Caco-2 (cell line): ENCODE measurements at regions not wholly inside any gene's neighbourhood (a gene's known extent, or its start where the extent isn't known, plus 50 kb on each side); places are given as distances from the start of the nearest gene placed in this dataset.

Experiments used
- BruUV-seq: library from RNA; stranded (reverse); fragments of 400-500 nt; replicated peaks from 2 replicates; lab custom pipeline; 2021; lab: Mats Ljungman, UMichigan
- CTCF ChIA-PET: fragments of 300-600 bp; sonication (Branson Sonifier 250); formaldehyde crosslinking; loops from one replicate; lab custom pipeline; 2022; ENCODE audit warnings: antibody characterized with exemption; lab: Charles Lee
- POLR2A ChIA-PET: fragments of 300-600 bp; sonication (Branson Sonifier 250); formaldehyde crosslinking; loops from one replicate; lab custom pipeline; 2022; ENCODE audit warnings: antibody characterized with exemption; lab: Charles Lee
- DNase-seq, 2 experiments: peaks; one replicate each; pipeline versions ENCODE4 v3.0.0 to v3.0.0-alpha.2; 2020 to 2022
- H3K27me3 ChIP-seq: replicated peaks from 2 replicates; pipeline ENCODE4 v1.6.0; 2011; ENCODE audit warnings: low read length; ENCODE audit not compliant: control insufficient read depth, insufficient read depth
- H3K36me3 ChIP-seq: 2 replicates; pipeline ENCODE4 v1.5.1; 2011; ENCODE audit warnings: low read length; ENCODE audit not compliant: control insufficient read depth, insufficient read depth
- H3K4me1 ChIP-seq: fragments of 250-450 bp; sonication (Bioruptor Pico); 2 replicates; pipeline ENCODE4 v1.5.1; 2020; ENCODE audit warnings: mild to moderate bottlenecking
- H3K4me3 ChIP-seq: 2 replicates; pipeline ENCODE4 v1.5.1; 2011; ENCODE audit warnings: low read depth, mild to moderate bottlenecking, control low read depth, low read length
- H3K9me3 ChIP-seq: fragments of 250-450 bp; sonication (Bioruptor Pico); 2 replicates; pipeline ENCODE4 v1.5.1; 2020; ENCODE audit warnings: mild to moderate bottlenecking, moderate library complexity
- H3K27ac Mint-ChIP-seq: one replicate; pipeline ENCODE4 v1.8.0; 2022; ENCODE audit warnings: mixed read lengths; ENCODE audit not compliant: unreplicated experiment
- H3K27me3 Mint-ChIP-seq: one replicate; pipeline ENCODE4 v1.8.0; 2022; ENCODE audit warnings: mixed read lengths; ENCODE audit not compliant: insufficient read depth, unreplicated experiment
- H3K36me3 Mint-ChIP-seq: one replicate; pipeline ENCODE4 v1.8.0; 2022; ENCODE audit warnings: mild to moderate bottlenecking, mixed read lengths; ENCODE audit not compliant: insufficient read depth, unreplicated experiment
- H3K4me1 Mint-ChIP-seq: one replicate; pipeline ENCODE4 v1.8.0; 2022; ENCODE audit warnings: low read depth, mixed read lengths; ENCODE audit not compliant: unreplicated experiment
- H3K4me3 Mint-ChIP-seq: one replicate; pipeline ENCODE4 v1.8.0; 2022; ENCODE audit warnings: mild to moderate bottlenecking, moderate library complexity, mixed read lengths; ENCODE audit not compliant: unreplicated experiment
- H3K9me3 Mint-ChIP-seq: one replicate; pipeline ENCODE4 v1.8.0; 2022; ENCODE audit warnings: mixed read lengths; ENCODE audit not compliant: unreplicated experiment
- CTCF ChIP-seq, 2 experiments: fragments of 200-600 bp in 1 of 2; IDR thresholded peaks; 1 replicate in 1 of 2; 2 replicates in 1 of 2; pipeline versions ENCODE4 v1.5.1 to v1.8.0; 2011 to 2022; ENCODE audit warnings: antibody characterized with exemption in 1 of 2, control low read depth in 1 of 2, inconsistent platforms in 1 of 2, low read depth in 1 of 2, low read length in 1 of 2, mild to moderate bottlenecking in 1 of 2, moderate library complexity in 1 of 2; ENCODE audit not compliant: insufficient read depth in 1 of 2, severe bottlenecking in 1 of 2, unreplicated experiment in 1 of 2
- intact Hi-C: fragments of 100-400 bp; cut with micrococcal nuclease; formaldehyde crosslinking; loops from one replicate; pipeline ENCODE4 v1.10.0; 2022; ENCODE audit not compliant: unreplicated experiment

- H3K4me1 Mint-ChIP-seq: no peaks in the 10 kb centered on the region
- intact Hi-C loops: no loop called here
- BruUV-seq: no TSS peak
Observed at GRCh38 chr1:239826736-239827135, 264.9 kb upstream of the FMN2 start.

DNA sequence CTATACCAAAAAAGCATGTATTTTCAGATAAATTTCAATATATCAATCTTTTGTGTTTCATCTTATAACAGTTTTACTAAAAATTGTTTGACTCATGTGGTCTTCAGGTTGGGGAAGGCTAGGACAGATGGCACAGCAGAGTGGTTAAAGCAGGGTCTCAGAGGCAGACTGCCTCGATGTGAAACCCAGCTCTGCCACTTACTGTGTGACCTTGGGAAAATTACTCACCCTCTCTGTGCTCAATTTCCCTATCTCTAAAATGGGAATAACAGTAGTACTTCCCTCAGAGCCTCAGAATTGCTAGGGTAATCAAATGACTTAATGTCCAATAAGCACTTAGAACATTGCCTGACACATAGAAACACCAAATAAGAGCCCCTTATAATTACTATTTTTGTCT lies 262.1 kb upstream of the FMN2 start:
- BruUV-seq: no TSS peak
- Mint-ChIP-seq H3K4me3 (no peak overlapping the region), H3K27me3 (peaks cover 2% of the 10 kb centered on the region), H3K36me3 (no peaks in the 10 kb centered on the region), H3K4me1 (no peaks in the 10 kb centered on the region), H3K27ac (no peak overlapping the region), H3K9me3 (no peaks in the 10 kb centered on the region)
- Histone ChIP-seq H3K27me3 (no peaks in the 10 kb centered on the region), H3K4me1 (no peaks in the 10 kb centered on the region), H3K4me3 (no peak overlapping the region), H3K9me3 (no peaks in the 10 kb centered on the region), H3K36me3 (no peaks in the 10 kb centered on the region)
- no peak for TF ChIP-seq CTCF (IDR thresholded peaks at IDR 0.05; ENCODE audit: insufficient read depth in 1 of 2, low read depth in 1 of 2, low read length in 1 of 2, severe bottlenecking in 1 of 2, unreplicated experiment in 1 of 2)
- DNase-seq: no peak
- POLR2A ChIA-PET: no interaction called here
- CTCF ChIA-PET: no interaction called here
- intact Hi-C loops: no loop called here

More at GRCh38 chr1:239826736-239827135, 264.9 kb upstream of the FMN2 start:
- CTCF ChIA-PET: no interaction called here
- POLR2A ChIA-PET: no interaction called here
- H3K36me3 Mint-ChIP-seq: no peaks in the 10 kb centered on the region
- Histone ChIP-seq H3K36me3 (no peaks in the 10 kb centered on the region), H3K9me3 (no peaks in the 10 kb centered on the region), H3K4me1 (no peaks in the 10 kb centered on the region), H3K27me3 (no peaks in the 10 kb centered on the region), H3K4me3 (no peak overlapping the region)
- TF ChIP-seq CTCF (IDR thresholded peaks at IDR 0.05; ENCODE audit: insufficient read depth in 1 of 2, low read depth in 1 of 2, low read length in 1 of 2, severe bottlenecking in 1 of 2, unreplicated experiment in 1 of 2): no peak
- DNase-seq: no peak
- no peaks in the 10 kb centered on the region for H3K9me3 Mint-ChIP-seq
- no peak overlapping the region for H3K4me3 Mint-ChIP-seq
- H3K27me3 Mint-ChIP-seq: peaks cover 2% of the 10 kb centered on the region
- H3K27ac Mint-ChIP-seq: no peak overlapping the region

DNA sequence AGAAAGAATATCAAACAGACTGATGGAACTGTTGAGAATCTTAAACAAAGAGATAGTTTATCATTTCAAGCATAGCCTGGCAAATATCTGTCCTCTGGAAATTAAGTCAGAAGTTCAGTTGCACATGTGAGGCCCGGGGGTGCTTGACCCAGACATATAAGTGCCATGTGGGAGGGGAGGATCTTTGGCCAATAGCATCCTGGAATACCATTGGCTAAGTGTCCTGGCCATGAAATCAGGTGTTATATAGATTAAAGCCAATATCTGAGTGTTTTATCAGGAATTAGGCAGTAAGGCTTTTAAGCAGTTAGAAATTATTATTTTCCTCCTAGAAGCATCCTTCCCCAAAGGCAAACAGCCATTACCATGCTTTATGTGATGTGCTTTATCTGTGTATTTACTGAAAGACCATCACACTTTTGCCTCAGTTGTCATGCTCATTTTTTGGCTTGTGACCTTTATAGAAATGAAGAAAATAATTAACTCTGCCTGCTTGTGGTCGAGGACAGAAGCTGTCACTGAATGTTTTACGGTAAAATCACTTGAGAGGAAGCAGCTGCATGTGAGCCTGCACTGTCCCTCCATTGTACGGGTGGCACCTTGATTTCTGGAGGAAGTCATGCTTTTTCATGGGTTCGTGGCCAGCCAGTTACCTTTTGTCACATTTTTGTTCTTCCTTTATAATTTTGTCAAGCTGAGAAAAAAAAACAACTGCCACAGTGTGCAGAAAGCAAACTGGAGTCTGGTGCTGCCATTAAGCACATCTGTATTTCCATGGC lies 259.9 kb upstream of the FMN2 start:
- no peak overlapping the region for H3K4me3 Mint-ChIP-seq
- TF ChIP-seq CTCF (IDR thresholded peaks at IDR 0.05; ENCODE audit: insufficient read depth in 1 of 2, low read depth in 1 of 2, low read length in 1 of 2, severe bottlenecking in 1 of 2, unreplicated experiment in 1 of 2): no peak
- no peaks in the 10 kb centered on the region for H3K36me3 Mint-ChIP-seq
- Histone ChIP-seq H3K36me3 (no peaks in the 10 kb centered on the region), H3K27me3 (no peaks in the 10 kb centered on the region), H3K4me1 (no peaks in the 10 kb centered on the region), H3K9me3 (no peaks in the 10 kb centered on the region), H3K4me3 (no peak overlapping the region)
- ChIA-PET CTCF (no interaction called here), POLR2A (no interaction called here)
- peaks cover 2% of the 10 kb centered on the region for H3K27me3 Mint-ChIP-seq
- no TSS peak for BruUV-seq
- DNase-seq: no peak
- intact Hi-C loops: no loop called here
- no peak overlapping the region for H3K27ac Mint-ChIP-seq
- H3K4me1 Mint-ChIP-seq: no peaks in the 10 kb centered on the region
- no peaks in the 10 kb centered on the region for H3K9me3 Mint-ChIP-seq
